HG03378 (cell line): ENCODE measurements at regions not wholly inside any gene's neighbourhood (a gene's known extent, or its start where the extent isn't known, plus 50 kb on each side); places are given as distances from the start of the nearest gene placed in this dataset.

Experiments used
- ATAC-seq: cut with Tn5 transposase; IDR thresholded peaks from one replicate; pipeline ENCODE4 v1.9.1; 2021; ENCODE audit warnings: mild to moderate bottlenecking, moderate library complexity; ENCODE audit not compliant: unreplicated experiment

GRCh38 chr5:119991625-119992024 lies 362.3 kb downstream of the FAM170A start:
- ATAC-seq: no peak

DNA sequence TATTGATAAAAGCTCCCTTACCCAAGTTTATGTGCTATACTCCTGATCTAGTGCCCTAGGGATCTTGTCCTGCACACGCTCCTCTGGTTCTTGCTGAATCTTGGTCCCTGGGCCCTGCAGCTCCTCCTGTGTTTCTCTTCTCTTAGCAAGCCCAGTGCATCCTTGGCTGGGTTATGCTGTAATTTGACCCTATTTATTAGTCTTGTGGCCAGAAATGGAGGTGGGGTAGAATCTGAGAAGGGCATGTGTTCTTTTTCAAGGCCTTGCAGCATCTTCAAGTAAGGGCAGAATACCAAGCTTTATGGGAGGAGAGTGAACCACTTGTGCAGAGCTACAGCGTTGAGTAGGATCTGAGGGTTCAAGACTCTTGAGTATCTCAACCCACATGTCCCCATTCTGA lies 366.8 kb downstream of the FAM170A start:
- ATAC-seq: no peak

DNA sequence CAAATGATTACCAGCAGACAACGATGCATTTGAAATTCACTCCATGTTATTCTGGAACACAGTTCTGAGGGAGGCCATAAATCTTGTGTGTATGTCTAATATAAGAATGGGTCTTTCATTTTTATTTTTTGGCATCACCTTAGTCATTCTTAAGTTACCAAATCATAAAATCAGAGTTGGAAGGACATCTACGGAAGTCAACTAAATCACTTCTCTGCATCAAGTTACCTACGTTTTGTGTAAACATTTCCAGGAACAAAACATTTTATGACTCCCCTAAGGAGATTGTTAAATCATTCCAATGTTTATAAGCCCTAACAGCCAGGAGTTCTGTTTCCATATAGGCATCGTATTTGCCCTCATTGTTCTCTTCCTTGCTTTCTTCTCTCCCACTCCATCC lies 378.2 kb downstream of the FAM170A start:
- ATAC-seq: no peak

GRCh38 chr5:120012431-120012830 lies 383.1 kb downstream of the FAM170A start:
- ATAC-seq: no peak

DNA sequence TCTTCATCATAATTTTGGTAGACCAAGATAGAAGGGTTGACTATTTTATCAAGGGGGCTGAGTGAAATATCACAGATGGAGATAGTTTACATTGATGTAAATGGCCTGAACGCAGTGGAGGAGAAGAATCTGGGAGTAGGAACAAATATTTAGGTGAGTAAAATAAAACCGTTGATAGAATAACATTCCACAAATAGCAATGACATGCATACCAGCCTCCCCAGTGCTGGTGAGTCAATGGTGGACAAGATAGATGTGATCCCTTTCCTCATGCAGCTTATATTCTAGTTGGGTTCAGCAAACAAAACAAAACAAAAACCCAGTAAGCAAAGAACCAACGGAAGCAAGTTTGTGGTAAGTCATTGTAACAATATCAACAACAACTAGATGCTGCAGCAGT lies 385.2 kb downstream of the FAM170A start:
- no peak for ATAC-seq

DNA sequence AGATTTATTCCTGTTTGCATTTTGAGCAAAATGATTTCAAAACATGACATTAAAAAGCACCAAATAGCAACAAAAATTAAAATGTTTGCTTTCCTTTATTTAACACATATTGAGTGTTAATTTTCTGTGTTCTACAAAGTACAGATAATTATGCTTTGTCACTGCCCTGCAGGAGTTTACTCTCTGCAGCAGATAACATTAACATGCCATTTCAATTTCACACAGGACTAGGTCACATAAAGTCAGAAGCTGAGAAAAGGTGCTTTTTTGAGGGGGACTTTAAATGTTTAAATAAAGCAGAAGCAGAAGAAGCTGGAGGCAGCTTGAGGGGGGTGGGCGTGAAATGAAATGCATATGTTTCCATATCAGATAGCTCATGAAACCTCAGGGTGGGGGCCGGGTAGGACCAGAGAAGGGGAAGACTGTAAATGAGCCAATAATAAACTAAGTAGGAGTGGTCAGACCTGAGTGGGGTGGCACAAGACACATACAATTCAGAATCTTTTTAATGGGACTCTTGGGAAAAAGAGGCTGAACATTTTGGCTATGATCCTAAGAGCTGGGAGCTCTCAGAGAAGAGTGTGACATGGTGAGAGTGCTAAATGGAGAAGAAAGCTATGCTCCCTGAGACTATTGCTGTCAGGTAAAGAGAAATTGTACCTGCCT lies 387.5 kb downstream of the FAM170A start:
- no peak for ATAC-seq

GRCh38 chr5:120017513-120017912 lies 388.2 kb downstream of the FAM170A start:
- ATAC-seq: no peak

DNA sequence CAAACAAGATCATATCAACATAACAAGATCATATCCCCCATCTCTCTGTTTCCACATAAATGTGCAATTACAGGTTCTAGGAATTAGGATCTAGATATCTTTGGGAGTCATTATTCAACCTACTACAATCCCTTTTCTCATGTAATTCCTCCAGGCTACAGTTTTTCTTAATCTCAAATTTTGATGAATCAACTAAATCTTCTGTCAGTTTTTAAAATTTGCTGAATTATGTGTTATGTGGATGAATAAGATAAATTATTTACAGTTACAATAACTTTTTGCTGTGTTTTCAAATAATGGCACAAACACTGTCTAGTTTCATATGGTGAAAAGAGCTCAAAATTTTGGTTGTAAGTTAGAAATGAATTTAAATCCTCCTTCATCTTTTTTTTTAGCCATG lies 405.8 kb downstream of the FAM170A start:
- no peak for ATAC-seq

- no peak for ATAC-seq
These were observed 406.6 kb downstream of the FAM170A start for GRCh38 chr5:120035815-120036577.

GRCh38 chr5:120037451-120037850 lies 408.1 kb downstream of the FAM170A start:
- ATAC-seq: no peak

DNA sequence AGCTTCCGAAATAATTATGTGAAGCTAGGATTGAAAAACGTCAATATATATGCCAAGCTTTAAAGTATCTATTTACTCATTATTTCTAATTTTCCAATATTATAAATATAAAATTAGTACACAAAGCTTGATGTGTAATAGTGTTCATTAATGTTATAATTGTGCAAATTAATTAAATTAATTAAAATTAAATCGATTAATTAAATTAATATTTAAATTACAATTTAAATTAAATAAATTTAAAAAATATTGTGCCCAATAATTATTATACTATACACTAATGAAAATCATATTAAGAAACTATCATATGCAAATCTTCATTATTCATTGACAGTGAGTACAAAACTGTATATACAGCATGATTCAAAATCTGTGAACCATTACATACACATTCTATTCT lies 409.8 kb downstream of the FAM170A start:
- no peak for ATAC-seq

DNA sequence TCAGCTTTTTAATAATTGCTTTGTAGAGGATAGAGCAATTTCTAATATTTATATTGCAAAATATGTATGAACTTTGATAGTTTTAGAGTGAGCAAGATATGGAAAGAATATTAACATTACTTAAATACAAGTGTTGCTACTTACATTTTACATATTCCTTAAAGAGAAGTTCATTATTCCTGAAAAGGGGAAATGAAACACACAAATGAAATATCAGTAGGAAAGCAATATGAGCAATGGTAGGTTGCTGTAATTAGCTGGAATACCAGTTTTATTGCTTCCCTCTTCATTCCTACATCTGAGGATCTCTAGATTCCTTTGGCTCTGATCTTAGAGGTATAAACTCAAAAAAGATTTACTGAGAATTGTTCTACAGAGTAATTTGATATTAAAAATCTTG lies 414.1 kb downstream of the FAM170A start:
- ATAC-seq: no peak

DNA sequence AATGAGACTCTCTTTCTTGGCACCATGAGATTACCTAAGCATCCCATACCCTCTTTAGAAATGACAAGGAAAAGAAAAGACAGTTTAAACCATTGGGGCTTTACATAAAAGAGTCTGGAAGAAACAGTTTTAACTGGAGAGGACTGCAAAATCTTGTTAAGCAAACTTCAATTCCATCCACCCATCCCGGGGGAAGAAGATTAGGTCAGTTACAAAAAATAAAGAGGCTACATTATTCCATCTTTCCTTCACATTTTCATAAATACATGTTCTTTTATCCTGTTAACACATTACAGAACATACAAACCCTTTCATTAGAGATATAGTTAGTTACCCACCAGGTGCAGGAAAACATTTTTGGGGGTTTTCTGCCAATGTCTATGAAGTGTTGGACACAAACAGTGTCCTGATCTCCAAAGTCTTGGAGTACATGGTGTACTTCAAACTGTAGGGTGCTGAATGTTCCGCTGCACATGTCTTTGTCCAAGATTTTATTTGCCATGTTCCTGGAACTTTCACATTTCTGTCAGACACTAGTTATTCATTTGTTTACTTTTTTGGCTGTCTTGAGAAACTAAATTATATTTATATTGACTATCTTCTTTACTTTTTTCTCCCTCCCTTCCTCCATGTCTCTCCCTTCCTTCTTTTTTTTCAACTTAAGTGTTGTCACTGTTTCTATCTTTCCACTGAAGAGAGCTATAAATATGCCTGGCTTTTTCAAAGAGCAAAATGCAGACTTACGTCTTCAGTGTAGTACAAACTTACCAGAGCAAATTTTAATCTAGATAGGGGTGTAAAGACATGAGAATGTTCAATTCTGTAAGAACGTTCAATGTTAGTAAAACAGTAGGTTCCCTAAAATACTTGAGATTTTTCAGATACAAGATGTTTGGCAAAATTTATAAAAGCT lies 410.9 kb upstream of the PRR16 start:
- ATAC-seq: no peak

GRCh38 chr5:120053841-120054240 lies 410.3 kb upstream of the PRR16 start:
- ATAC-seq: no peak

DNA sequence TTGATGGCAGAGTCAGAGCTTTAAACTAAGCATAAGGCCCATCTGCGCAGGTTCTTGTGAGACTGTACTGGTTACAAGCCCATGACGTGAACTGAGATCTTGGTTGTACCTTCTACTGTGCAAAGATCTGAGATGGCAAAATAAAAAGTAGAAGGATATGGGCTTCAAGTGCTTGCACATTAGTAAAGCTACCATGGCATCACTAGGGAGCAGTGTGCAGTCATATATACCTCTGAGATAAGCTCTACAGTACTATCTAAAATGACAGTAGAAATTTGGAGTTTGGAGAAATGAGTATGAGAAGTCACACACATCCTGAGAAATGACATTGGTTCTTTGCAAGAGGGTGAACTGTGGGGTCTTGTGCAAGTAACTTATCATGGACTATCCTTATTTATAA lies 408.2 kb upstream of the PRR16 start:
- no peak for ATAC-seq

- ATAC-seq: no peak
These were observed 401.6 kb upstream of the PRR16 start for GRCh38 chr5:120062515-120062917.

- ATAC-seq: no peak
These were observed 391.9 kb upstream of the PRR16 start for GRCh38 chr5:120072068-120072761.

DNA sequence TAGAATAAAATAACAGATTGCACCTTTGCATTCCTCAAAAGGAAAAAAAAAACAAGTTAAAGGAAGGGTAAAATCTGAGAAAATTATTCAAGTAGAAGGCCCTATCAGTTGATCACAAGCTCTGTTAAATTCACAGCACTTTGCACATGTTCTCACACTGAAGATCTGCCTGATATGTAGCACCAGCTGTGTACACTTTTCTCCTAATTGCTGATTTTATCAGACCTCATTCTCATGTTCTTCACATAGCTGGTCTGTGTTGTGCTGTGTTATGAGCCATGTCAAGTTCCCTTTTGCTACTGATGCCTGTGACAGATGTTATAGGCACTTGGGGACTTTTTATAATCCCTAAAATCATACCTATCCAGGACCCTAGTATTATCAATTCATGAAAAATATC lies 390.4 kb upstream of the PRR16 start:
- no peak for ATAC-seq

- no peak for ATAC-seq
These were observed 383.3 kb upstream of the PRR16 start for GRCh38 chr5:120080781-120081180.

DNA sequence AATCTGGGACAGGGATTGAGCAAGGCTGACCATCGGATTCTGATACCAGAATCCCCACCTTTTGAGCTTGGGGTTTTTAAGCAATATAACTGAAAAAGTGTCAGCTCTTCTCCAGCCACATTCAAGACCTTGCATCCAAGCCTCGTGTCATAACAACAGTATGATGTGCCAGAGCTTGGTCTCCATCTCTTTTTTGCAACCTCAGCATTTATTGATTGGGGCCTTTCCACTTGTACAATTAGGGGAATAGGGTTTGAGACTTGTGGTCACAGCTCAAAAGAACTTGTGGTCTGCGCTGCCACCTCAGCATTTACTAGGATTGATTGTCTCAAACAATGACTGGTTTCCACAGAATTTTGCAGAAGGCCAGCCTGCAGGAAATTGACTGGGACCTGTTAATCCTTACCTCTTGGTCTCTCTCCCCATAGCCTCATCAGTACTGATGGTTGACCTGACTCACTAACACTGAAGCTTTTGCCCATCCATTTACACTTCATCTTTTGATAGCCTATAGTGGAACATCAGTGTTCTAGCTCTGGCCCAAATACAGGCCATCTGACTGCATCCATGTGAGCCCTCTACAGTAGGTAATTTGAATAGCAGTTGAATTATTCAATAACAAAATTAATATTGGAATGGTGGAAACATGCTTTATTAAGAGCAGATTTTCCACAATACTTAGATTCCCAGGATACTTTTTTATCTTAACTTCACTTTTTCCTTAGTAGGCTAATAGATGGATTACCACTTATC lies 381.6 kb upstream of the PRR16 start:
- no peak for ATAC-seq
